Pancreas (tissue), 10 donors: ENCODE measurements at regions not wholly inside any gene's neighbourhood (a gene's known extent, or its start where the extent isn't known, plus 50 kb on each side); places are given as distances from the start of the nearest gene placed in this dataset.

Source experiments
- ATAC-seq, 4 donors: fragments of 200-7000 bp; cut with Tn5 transposase; one replicate each; pipeline versions ENCODE4 v1.8.0 to v1.9.1; 2020; ENCODE audit warnings: mild to moderate bottlenecking in 4 of 4, moderate library complexity in 4 of 4
- DNase-seq, 6 donors: peaks; one replicate each; pipeline ENCODE4 v3.0.0-alpha.2; 2020
- FAIRE-seq: peaks from 2 replicates; lab custom pipeline; 2012; peaks lifted over from hg19 to GRCh38; lab: Jason Lieb, UNC
- H3K27ac ChIP-seq, 4 donors: fragments of 200-600 bp; sonication (generic); 1 replicate in 3 of 4; 2 replicates in 1 of 4; pipeline versions ENCODE4 v1.5.0 to v1.8.0; 2020
- H3K27me3 ChIP-seq, 4 donors: fragments of 200-600 bp; one replicate each; pipeline ENCODE4 v1.8.0; 2021
- H3K36me3 ChIP-seq, 3 donors: fragments of 200-600 bp; sonication (generic) in 1 of 3; one replicate each; pipeline versions ENCODE4 v1.5.0 to v1.8.0; 2020 to 2021
- H3K4me1 ChIP-seq, 3 donors: fragments of 200-600 bp; one replicate each; pipeline ENCODE4 v1.8.0; 2021
- H3K4me3 ChIP-seq, 4 donors: fragments of 200-600 bp; sonication (generic) in 2 of 4; one replicate each; pipeline versions ENCODE4 v1.5.0 to v1.8.0; 2020 to 2021
- H3K9me3 ChIP-seq, 4 donors: fragments of 200-600 bp; one replicate each; pipeline ENCODE4 v1.8.0; 2021
- WGBS, 2 donors: extraction: QIAGEN DNeasy Blood & Tissue Kit; methylation state at CpG; one replicate each; pipeline ENCODE4 v1.1.7; 2013; 5-methylcytosine and 5-hydroxymethylcytosine counted together
- intact Hi-C, 3 donors: fragments of 100-400 bp; cut with DNase I; formaldehyde crosslinking; loops; one replicate each; pipeline versions ENCODE4 v1.11.1 to v1.14.2; 2022
- TF ChIP-seq, protein P1 (sequence below), 4 donors: fragments of 200-600 bp; sonication (generic) in 3 of 4; IDR thresholded peaks; one replicate each; pipeline versions ENCODE4 v1.5.0 to v1.8.0; 2021; ENCODE audit warnings: antibody characterized with exemption in 4 of 4
- donor health status: healthy with polysubstance abuse.
- donor health status: DM: no; HTN: no; CAD: no; lungs with moderate emphysema.
- donor health status: DM: no; HTN: no; CAD: no.
- donor health status: control.
- donor health status: control.
- donor health status: Bipolar disorder and iron deficiency.
- donor health status: DM: yes; HTN: yes; CAD: no.
- donor health status: DM: no; HTN: no; CAD: no.
- donor health status: DM: no; HTN: no; CAD: no.
- donor health status: DM: yes; HTN: yes; CAD: no.

DNA sequence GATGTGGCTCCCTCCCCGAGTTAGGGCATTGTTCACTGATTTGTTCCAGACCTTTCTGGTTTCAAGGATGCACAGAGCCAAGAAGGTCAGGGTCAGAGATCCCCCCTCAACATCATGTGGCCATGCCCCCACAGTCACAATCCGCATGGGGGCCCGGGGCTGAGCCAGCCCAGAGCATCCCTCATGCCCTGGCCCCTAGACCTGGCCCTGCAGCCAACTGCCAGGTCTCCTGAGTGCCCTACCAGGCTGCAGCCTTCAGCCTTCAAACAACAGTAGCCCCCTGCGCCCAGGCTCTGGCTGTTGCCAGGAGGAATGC, 142.4 kb downstream of the CRYBB2 start:
- Histone ChIP-seq H3K4me3 (no peak overlapping the region), H3K4me1 (no peaks in the 10 kb centered on the region), H3K36me3 (peaks cover 0 to 7% (median 0%) of the 10 kb centered on the region in 3 donors), H3K27me3 (no peaks in the 10 kb centered on the region), H3K9me3 (no peaks in the 10 kb centered on the region), H3K27ac (no peak overlapping the region)
- 55 to 57% methylated on average over 4 of the region's 4 CpGs for WGBS, 2 donors
- intact Hi-C loops = loop anchor here in 1 of 3 donors (10.0 kb wide), 1 partner anchor 83 kb away; no protein-coding TSS in a partner anchor
- no peak for FAIRE-seq
- no peak for DNase-seq
- peak in 3 of 4 donors; percentile 8 to 13 (median 8) for ATAC-seq
- TF ChIP-seq, protein P1, sequence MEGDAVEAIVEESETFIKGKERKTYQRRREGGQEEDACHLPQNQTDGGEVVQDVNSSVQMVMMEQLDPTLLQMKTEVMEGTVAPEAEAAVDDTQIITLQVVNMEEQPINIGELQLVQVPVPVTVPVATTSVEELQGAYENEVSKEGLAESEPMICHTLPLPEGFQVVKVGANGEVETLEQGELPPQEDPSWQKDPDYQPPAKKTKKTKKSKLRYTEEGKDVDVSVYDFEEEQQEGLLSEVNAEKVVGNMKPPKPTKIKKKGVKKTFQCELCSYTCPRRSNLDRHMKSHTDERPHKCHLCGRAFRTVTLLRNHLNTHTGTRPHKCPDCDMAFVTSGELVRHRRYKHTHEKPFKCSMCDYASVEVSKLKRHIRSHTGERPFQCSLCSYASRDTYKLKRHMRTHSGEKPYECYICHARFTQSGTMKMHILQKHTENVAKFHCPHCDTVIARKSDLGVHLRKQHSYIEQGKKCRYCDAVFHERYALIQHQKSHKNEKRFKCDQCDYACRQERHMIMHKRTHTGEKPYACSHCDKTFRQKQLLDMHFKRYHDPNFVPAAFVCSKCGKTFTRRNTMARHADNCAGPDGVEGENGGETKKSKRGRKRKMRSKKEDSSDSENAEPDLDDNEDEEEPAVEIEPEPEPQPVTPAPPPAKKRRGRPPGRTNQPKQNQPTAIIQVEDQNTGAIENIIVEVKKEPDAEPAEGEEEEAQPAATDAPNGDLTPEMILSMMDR (IDR thresholded peaks at IDR 0.05) = no peak

DNA sequence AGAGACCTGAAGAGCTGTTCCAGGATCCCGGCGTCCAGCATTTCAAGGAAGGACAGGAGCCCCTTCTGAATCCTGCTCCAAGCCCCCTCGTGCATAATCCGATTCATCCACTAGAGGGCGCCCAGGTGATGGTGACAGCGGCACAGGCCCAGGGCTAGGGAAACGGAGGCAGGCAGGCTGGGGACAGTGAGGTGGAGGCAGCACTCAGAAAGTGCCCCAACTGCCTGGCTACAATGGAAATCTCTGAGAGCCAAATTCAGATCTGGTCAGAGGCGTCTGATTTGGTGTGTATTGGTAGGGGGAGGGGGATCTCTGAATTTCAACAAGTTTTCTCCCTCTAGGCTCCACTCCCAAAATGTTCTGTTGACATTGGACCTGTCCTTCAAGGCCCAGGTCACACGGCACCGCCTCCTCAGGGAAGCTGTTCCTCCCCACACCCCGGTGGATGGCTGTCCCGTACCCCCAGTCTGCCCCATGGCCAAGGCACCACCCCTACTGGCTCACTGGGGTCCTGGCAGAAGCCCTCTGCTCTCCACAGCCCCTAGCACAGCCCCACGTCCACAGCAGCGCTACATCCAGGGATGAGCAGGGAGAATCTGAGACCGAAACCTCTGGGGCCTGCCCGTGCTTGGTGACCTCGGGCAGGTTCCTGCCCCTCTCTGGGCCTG, 142.9 kb downstream of the CRYBB2 start:
- H3K4me1 ChIP-seq = no peaks in the 10 kb centered on the region
- 34 to 36% methylated on average over 17 of the region's 17 CpGs for WGBS, 2 donors
- TF ChIP-seq, protein P1 (IDR thresholded peaks at IDR 0.05) = peak; percentile 68 to 85 (median 76)
- FAIRE-seq (no peak), DNase-seq (peak; percentile 37 to 88 (median 63)), ATAC-seq (peak; percentile 53 to 82 (median 66))
- H3K27me3 ChIP-seq = no peaks in the 10 kb centered on the region
- no peak overlapping the region for H3K27ac ChIP-seq
- H3K36me3 ChIP-seq = peaks cover 0 to 6% (median 0%) of the 10 kb centered on the region in 3 donors
- no peaks in the 10 kb centered on the region for H3K9me3 ChIP-seq
- no peak overlapping the region for H3K4me3 ChIP-seq
- intact Hi-C loops = loop anchor here in 1 of 3 donors (10.0 kb wide), 1 partner anchor 82 kb away; no protein-coding TSS in a partner anchor

DNA sequence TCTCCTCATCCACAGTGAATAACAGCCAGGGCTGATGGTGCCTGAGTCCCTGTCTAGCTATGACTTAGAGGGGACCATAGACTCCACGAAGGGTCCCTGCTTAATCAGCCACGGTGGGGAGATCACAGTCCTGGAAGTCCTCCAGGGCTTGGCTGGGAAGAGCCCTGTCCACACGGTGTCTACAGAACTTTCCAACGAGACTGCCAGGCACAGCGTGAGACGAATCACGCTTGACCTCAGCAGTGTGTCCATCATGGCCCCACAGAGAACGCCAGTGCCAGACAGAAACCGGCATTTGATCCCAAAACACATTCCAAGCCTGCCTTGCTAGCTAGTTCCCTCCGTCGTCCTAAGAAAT, 143.4 kb downstream of the CRYBB2 start:
- Histone ChIP-seq H3K27me3 (no peaks in the 10 kb centered on the region), H3K4me3 (no peak overlapping the region), H3K4me1 (no peaks in the 10 kb centered on the region), H3K27ac (no peak overlapping the region), H3K36me3 (peaks cover 0 to 6% (median 0%) of the 10 kb centered on the region in 3 donors), H3K9me3 (no peaks in the 10 kb centered on the region)
- TF ChIP-seq, protein P1 (IDR thresholded peaks at IDR 0.05) = no peak
- no peak for ATAC-seq
- intact Hi-C loops = loop anchor here in 1 of 3 donors (10.0 kb wide), 1 partner anchor 82 kb away; no protein-coding TSS in a partner anchor
- no peak for DNase-seq
- WGBS, 2 donors = 63 to 65% methylated on average over 11 of the region's 11 CpGs
- FAIRE-seq = no peak

DNA sequence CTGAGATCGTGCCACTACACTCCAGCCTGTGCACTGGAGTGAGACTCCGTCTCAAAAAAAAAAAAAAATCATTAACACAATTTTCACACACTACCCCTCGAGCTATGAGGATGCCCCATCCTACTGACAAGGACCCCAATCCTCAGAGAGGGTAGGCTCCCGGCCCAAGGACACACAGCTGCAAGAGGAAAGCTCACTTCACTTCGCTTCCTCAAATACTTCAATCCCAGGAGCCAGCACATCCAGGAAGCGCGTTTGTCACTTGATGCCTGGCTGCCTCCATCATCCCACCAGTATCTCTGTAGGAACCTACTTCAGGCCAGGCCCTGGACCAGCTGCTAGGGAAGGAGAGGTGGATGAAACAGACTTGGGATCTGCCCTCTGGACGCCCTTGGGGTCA, 144.0 kb downstream of the CRYBB2 start:
- intact Hi-C loops = loop anchor here in 1 of 3 donors (10.0 kb wide), 1 partner anchor 81 kb away; no protein-coding TSS in a partner anchor
- Histone ChIP-seq H3K36me3 (peaks cover 0 to 6% (median 0%) of the 10 kb centered on the region in 3 donors), H3K9me3 (no peaks in the 10 kb centered on the region), H3K4me1 (no peaks in the 10 kb centered on the region), H3K4me3 (no peak overlapping the region), H3K27me3 (no peaks in the 10 kb centered on the region), H3K27ac (no peak overlapping the region)
- WGBS, 2 donors = 85 to 87% methylated on average over 8 of the region's 8 CpGs
- TF ChIP-seq, protein P1 (IDR thresholded peaks at IDR 0.05) = no peak
- ATAC-seq (no peak), DNase-seq (peak in 1 of 6 donors; percentile 10), FAIRE-seq (no peak)

DNA sequence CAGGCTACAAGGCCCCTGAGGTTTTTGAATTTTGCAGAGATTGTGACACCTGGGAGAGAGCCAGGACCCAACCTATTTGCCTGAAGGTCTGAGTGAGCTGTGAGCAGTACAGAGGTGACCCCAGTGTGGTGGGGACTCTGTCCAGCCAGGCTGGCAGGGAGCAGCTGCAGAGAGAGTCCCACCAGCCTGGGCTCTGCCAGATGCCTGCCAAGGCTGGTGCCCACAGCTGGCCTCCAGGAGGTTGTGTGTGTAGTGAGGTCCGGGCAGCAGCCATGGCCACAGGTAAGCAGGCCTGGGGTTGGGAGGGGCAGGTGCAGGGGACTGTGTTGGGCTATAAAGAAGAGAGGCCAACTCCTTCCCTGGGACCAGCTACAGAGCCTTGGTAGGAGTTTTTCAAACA, 144.8 kb downstream of the CRYBB2 start:
- Histone ChIP-seq H3K27ac (no peak overlapping the region), H3K27me3 (no peaks in the 10 kb centered on the region), H3K4me1 (no peaks in the 10 kb centered on the region), H3K9me3 (no peaks in the 10 kb centered on the region), H3K36me3 (peaks cover 0 to 6% (median 0%) of the 10 kb centered on the region in 3 donors), H3K4me3 (no peak overlapping the region)
- intact Hi-C loops = loop anchor here in 1 of 3 donors (10.0 kb wide), 1 partner anchor 81 kb away; no protein-coding TSS in a partner anchor
- 45 to 61% methylated on average over 1 of the region's 1 CpG for WGBS, 2 donors
- DNase-seq = peak in 2 of 6 donors; percentile 49 to 54
- peak in 1 of 4 donors; percentile 2 for ATAC-seq
- no peak for FAIRE-seq
- TF ChIP-seq, protein P1 (IDR thresholded peaks at IDR 0.05) = no peak
